NCI-H2196 (cell line): ENCODE measurements at regions not wholly inside any gene's neighbourhood (a gene's known extent, or its start where the extent isn't known, plus 50 kb on each side); places are given as distances from the start of the nearest gene placed in this dataset.
A peak's percentile ranks its signal among the peaks of the same experiment; 100 is the strongest.
"Not testable (repeated sequence)": the region's sequence is repeated elsewhere in the genome, so short reads cannot be mapped to it uniquely, and the experiment has no call there.

Source experiments
- DNase-seq: peaks from one replicate; lab custom pipeline; 2025; ENCODE audit not compliant: unreplicated experiment; lab: John Stamatoyannopoulos, UW

DNA sequence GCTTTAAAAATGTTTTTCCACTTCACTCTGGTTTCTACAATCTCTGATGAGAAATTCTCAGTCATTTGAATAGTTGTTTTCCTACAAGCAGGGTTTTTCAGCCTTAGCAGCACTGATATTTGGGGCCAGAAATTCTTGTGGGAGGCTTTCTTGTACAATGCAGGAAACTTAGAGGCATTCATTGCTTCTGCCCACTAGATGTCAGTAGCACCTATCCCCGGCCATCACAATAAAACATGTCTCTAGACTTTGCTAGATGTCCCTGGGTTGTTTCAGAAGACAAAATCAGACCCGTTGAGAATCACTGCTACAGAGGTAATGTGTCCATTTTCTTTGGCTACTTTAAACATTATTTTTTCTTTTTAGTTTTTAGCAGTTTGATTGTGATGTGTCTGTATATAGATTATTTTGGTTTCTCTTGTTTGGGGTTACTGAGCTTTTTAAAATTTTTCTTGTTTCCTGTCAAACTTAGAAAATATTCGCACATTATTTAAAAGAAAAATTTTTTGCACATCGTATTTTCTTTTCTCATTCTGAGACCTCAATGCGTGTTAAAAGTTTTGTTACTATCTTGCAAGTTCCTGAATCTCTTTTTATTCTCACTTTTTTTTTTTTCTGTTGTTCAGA lies 60.8 kb upstream of the CCDC179 start:
- peak; percentile 28 for DNase-seq

DNA sequence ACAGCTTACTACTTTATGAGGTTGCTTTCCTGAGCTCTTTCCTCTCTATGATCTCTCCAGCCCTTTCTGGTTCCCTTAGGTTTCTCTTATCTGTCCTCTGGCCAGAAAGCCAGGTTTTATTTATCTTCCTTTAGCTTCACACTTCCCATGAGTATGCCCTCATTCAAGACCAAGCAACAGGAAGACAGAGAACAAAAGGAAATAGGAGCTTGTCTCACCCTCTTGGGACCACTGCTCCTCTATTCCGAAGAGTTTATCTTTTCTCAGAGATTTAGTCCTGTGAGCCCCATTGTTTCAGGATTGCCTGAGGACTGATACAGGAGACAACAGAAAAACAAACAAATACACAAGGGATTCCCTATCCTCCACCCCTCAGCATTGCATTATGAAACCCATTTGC lies 62.4 kb upstream of the CCDC179 start:
- DNase-seq, result no peak

DNA sequence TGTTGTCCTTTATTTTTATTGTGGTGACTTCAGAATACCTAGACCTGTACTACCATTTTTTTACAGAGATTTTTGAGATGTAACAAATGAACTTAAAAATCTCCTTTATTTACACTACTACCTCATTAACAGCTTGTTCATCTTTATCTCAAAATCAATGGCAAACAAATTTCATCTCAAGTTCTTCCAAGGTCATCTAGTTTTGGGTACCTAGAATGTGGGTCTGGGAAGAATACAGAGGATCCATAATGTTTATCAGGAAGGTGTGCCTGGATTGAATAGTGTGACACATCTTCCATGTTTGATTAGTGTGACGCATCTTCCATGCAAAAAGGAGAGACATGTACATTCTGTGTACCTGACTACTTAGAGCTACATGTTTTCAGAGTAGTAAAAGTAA lies 63.3 kb upstream of the CCDC179 start:
- DNase-seq, result no peak

DNA sequence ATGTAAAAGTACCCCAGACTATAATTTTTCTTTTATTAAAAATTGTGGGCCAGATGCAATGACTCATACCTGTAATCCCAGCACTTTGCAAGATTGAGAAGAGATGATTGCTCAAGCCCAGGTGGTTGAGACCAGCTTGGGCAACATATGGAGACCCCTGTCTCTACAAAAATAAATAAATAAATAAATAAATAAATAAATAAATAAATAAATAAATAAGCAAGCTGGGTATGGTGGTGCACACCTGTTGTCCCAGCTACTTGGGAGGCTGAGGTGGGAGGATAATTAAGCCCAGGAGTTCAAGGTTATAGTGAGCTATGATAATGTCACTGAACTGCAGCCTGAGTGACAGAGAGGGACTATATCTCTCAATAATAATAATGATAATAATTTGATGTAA lies 66.1 kb upstream of the CCDC179 start:
- no peak for DNase-seq

DNA sequence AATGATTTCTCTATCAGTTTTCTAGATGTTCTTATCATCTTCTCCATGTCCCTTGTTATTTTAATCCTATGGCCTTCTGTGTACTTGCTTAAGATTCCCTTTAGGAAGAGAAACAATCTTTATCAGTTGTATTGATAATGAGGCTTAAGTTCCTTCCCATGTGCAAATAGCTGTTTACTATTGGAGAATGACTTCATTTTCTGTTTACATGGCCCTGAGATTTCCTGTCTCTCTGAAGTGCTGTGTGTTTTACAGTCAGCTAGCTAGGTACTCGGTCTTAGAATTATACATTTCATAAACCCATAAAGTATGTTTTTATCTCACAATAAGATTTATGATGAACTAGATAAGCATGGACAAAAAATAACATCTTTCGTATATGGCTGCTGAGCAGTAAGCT lies 67.5 kb upstream of the CCDC179 start:
- no peak for DNase-seq

DNA sequence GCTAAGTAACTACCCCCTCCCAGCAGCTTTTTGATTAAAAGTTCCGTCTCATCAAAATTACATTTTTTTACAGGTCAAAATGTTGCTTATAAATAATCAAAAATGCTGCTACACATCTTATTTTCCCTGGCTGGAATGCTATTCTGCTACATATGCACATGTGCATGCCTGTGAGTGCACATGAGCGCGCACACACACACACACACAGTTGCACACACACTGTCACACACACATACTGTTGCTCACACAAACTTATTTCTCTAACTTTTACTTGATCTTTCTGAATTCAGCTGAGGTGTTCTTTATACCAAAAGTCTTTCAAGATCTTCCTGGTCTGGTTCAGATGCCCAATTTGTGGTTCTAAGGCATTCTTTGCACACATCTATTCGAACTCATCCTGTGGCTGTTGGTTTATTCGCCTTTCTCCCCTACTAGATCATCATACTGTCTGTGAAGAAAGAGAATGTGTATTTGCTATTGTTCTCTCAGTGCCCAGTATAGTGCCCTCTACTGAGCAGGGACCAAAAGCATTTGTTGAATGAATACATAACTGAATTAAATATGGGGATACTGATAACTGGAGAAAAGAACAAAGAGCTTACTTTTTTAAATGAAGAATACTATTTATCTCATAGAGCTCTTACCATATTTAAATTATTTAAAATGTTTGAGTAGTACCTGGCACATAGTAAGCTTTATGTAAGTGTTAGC lies 68.1 kb upstream of the CCDC179 start:
- no peak for DNase-seq

DNA sequence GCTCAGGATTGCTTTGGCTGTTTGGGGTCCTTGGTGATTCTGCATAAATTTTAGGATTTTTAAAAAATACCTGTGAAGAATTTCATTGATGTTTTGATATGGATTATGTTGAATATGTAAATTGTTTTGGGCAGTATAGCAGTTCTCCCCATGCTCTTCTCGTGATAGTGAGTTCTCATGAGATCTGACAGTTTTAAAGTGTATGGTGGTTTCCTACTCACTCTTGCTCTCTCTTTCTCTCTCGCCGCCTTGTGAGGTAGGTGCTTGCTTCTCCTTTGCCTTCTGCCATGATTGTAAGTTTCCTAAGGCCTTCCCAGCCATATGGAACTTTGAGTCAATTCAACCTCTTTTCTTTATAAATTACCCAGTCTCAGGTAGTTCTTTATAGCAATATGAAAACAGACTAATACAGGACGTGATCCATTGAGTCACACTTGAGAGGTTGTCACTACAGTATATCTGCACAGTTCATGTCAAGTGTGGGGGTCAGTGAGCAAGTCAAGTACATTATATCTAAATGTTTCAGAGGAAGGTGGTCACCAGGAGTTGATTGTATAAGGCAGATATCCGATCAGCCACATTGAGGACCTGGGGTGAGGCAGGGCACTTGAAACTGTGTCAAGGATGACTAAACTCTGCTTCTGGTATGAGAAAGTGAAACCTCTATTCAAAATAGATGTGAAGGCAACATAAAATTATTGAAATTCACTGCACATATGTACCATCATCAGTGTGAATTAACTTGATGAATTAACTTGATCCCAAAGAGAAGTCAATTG lies 70.7 kb upstream of the CCDC179 start:
- no peak for DNase-seq

DNA sequence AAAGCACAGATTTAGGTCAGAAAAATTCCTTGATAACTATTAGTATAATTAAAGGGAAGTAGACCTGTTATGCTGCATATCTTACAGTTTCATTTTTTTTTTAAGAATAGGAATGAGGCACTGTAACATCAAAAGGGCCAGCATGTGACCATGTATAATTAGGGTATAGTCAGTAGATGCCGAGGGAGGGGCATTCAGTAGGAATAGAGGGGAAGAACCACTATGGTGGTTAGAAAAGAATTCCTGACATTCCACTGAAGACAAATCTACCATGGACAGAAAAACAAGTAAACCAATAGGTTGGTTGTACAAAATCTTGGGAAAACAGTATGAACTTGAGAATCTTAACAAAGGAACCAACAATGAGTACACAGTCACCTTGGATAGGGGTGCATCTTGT lies 78.4 kb upstream of the CCDC179 start:
- no peak for DNase-seq

DNA sequence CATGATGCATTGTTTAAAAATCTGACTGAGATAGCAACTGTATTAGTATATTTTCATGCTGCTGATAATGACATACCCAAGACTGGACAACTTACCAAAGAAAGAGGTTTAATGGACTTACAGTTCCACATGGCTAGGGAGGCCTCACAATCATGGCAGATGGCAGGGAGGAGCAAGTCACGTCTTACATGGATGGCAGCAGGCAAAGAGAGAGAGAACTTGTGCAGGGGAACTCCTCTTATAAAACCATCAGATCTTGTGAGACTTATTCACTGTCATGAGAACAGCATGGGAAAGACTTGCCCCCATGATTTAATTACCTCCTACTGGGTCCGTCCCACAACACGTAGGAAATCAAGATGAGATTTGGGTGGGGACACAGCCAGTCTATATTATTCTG lies 81.3 kb upstream of the CCDC179 start:
- not testable (repeated sequence) for DNase-seq

DNA sequence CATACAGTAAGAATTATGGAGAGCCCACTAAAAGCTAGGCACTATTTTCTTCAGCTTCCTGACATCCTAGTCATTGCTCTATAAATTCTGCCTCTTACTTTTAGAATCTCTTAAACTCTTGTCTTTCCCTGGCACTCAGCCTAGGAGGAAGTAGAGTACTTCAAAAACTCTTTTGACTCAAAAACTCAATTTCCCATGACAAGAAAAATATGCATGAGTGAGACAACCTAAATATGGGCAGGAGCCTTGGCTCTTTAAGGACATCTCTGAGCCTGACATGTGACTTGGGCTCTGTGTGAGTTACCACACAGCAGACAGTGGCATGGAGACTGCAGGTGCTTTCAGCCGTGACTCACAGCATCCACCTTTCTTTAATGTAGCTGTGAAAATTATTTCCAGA lies 97.5 kb upstream of the CCDC179 start:
- DNase-seq, result no peak

DNA sequence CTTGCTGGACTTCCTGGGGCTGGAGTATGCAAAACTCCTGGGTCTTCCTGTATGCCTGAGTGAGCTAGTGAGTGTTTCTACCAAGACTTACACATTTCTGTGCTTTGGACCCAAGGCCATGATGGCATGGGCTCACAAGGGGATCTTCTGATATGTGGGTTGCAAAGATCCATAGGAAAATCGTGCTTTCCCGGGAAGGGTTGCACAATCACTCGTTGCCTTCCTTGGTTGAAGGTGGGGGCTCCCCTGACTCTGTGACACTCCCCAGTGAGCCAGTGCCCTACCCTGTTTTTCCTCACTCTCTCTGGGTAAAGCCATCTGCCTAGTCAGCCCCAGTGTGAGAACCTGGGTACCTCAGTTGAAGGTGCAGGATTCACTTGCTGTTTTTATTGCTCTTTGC lies 114.0 kb upstream of the CCDC179 start:
- DNase-seq, result no peak

DNA sequence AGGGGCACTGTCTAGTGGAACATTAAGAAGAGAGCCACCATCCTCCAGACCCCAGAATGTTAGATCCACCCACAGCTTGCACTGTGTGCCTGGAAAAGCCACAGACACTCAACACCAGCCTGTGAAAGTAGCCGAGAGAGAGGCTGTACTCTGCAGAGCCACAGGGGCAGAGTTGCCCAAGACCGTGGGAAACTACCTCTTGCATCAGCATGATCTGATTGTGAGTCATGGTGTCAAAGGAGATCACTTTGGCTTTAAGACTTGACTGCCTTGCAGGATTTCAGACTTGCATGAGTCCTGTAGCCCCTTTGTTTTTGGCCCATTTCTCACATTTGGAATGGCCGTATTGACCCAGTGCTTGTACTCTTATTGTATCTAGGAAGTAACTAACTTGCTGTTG lies 115.9 kb upstream of the CCDC179 start:
- DNase-seq, result no peak

DNA sequence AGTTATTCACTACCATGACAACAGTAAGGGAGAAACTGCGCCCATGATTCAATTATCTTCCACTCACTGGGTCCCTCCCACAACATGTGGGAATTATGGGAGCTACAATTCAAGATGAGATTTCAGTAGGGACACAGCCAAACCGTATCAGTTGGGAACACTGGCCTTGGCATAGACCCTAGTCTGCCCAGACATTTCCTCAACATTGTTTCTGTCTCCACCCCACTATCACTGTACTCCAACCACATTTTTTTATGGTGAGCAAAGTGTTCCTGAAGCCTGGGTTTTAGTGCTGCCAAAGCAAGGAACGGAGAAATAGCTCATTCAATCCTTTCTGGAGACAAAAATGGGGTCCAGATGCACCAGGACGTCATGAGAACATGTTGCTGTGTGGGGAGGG lies 122.6 kb upstream of the CCDC179 start:
- no peak for DNase-seq

DNA sequence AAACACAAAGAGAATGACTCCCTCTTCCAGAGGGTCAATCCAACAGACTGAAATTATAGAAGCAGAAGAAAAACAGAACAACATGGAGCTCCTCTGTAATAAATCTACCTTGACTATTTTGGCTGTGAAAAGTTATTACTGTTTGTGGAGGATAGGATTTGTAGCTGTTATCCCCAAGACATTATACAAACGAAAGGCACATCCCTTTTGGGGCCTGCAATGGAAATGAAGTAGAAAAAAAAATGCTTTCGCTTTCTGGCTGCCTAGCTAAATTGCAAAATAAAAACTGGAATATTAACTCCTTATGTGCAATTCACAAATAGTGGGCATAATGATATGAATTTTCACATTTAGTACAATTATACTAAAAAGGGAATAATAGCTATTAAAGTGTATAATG lies 123.8 kb upstream of the CCDC179 start:
- DNase-seq, result no peak

DNA sequence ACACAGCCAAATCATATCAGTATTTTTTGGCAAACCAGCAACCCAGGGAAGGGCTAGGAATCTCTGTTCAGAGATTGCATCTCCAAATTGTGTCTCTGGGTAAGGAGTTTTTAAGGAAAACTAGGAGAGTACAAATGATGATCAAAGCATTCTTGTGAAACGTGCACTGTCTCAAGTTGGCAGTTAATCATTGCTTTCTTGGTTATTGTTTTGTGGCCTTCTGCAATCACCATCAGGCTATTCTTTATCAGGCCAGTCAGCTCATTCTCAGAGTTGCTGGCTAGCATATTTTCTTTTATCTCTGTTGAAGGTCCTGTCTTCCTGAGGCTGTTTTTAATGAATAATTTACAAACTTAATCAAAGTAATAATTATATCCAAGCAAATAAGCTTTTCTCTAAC lies 129.1 kb upstream of the CCDC179 start:
- no peak for DNase-seq

DNA sequence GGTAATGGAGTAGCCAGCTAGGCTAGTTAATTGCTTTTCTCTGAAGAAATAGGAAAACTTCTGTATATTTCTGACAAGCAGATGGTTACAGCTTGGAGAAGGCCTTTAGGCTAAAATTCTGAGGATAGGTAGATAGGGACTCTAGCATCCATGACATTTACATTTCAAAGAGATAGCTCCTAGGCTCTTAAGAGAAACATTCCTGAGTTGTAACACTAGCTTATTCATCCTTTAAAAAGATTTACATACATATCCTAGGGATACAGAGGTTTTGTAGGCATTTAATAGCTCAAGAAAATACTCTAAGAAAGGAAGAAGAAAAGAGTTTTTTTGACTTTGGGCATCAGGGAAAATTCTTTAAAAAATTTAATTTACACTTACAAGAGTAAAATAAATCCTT lies 130.9 kb upstream of the CCDC179 start:
- DNase-seq, result no peak

DNA sequence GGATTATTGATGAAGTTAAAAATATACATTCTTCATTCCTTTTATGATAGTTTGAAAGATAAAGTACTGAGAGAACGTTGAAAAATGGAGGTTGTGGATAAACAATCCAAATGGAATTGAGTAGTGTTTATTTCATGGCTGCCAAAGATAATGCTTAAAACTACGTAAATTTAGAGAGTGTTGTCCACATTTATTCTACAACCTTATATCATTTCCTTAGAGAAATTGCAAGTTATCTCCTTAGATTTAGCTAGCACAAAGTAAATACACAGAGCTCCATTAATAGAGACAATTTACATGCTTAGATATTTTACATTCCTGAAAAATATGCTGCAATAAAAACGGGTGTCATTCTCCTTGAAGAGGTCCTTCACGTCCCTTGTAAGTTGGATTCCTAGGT lies 146.5 kb upstream of the CCDC179 start:
- no peak for DNase-seq

DNA sequence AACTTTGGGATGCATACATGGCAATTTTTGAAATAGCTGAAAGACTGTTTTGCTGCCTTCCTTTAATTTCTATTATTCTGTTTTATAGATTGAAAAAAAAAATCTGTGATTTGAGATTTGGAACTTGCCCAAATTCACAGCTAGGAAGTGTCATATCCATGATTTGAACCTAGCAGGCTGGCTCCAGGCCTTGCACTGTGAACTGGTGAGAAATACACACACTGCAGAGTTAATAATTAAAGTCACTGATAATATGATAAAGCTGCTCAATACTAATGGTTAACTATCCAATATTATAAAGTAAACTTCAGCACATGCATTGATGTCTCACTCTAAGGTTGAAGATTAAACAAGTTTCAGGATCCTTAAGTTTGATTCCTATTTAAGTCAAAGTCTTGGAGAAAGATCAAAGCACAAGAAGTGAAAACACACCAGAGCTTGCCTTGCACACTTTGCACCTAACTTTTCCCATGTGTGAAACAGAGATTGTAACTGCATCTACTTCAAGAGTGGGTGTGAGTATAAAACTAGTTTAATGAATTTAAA lies 150.6 kb upstream of the CCDC179 start:
- no peak for DNase-seq

DNA sequence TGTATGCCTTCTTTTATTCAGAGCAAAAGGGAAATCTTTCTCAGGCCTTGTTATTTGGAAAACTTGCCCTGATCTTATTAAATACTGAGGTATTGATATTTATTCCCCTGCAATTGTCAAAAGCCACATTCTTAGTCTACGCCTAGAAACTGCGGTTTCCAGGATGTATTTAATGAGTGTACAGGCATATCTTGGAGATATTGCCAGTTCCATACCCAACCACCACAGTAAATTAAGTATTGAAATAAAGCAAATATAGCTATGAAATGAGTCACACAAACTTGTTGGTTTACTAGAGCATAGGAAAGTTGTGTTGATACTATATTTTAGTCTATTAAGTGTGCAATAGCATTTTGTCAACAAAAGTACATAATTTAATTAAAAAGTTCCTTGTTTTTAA lies 152.7 kb upstream of the CCDC179 start:
- no peak for DNase-seq

DNA sequence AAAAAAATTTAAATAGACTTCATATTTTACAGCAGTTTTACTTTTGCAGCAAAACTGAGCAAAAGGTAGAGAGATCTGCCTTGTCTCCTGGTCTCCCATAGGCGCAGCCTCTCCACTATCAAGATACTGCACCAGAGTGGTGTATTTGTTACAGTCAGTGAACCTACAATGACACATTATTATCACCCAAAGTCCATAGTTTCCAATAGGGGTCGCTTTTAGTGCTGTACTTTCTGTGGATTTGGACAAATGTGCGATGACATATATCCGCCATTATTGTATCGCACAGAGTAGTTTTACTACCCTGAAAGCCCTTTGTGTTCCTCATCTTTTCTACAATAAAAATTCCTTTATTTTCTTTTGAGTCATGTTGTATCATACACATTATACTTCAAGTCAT lies 153.2 kb upstream of the CCDC179 start:
- DNase-seq, result no peak

DNA sequence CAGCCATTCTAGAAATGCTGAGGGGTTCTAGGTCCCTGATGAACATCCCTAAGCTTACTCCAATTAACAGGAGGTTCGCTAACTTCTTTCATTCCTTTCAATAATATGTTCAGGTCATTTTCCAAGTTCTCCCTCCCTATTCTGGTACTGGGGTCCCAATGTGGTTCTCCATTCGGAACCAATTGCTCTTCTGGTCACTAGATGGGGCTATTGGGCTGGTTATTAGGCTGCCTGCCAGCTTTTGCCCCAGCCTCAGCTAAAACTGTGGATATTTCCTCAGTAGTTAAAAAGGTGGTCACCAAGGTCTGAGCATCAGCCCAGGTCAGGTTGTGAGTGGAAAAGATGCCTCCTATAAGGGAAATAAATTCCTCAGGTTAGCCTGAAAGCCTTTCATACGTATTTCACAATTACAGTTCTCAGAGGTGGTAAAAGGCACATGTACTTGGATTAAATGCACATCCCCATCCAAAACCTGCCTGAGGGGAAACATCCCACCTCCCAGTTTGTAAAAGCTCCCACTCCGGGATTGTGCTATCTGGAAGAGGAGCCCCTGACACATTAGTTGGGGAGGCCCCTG lies 161.1 kb upstream of the CCDC179 start:
- DNase-seq, result peak; percentile 18

DNA sequence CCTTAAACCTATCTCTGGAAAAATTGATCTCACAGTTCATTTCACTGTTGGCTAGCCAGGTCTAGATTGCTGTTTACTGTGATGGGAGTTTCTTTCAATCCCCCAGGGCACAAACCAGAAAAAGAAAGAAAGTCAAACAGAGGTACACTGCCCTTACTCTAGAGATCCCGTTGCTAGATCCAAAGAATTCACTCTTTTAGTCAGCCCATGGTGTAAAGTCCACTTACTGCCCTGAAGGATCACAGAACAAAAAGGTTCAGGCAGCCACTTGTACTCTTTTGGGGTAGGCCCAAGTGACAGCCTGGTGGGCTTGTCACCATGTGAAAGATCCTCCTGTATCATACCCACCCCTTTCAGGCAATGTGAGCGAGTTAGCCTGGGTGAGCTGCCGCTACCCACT lies 162.6 kb upstream of the CCDC179 start:
- no peak for DNase-seq
